SK-N-SH treated with all-trans-retinoic acid at 6 μM for 48 hours (cell line): ENCODE measurements at regions not wholly inside any gene's neighbourhood (a gene's known extent, or its start where the extent isn't known, plus 50 kb on each side); places are given as distances from the start of the nearest gene placed in this dataset.
A peak's percentile ranks its signal among the peaks of the same experiment; 100 is the strongest.

Experiments used
- ATAC-seq: fragments of 200-7000 bp; cut with Tn5 transposase; 3 replicates; pipeline ENCODE4 v1.9.1; 2020; ENCODE audit warnings: mild to moderate bottlenecking, moderate library complexity
- ARNTL ChIP-seq: fragments of 450-650 bp; formaldehyde crosslinking; IDR thresholded peaks from 2 replicates; pipeline ENCODE4 v1.5.0; 2020; ENCODE audit warnings: low read depth, mild to moderate bottlenecking, moderate library complexity, borderline replicate concordance
- BACH2 ChIP-seq: fragments of 250-450 bp; sonication (Bioruptor Pico); IDR thresholded peaks from 2 replicates; pipeline ENCODE4 v1.9.0; 2021; ENCODE audit warnings: mild to moderate bottlenecking, borderline replicate concordance
- CSDC2 ChIP-seq: fragments of 250-450 bp; sonication (Bioruptor Pico); IDR thresholded peaks from 2 replicates; pipeline ENCODE4 v1.5.0; 2020; ENCODE audit warnings: mild to moderate bottlenecking, moderate library complexity
- CSRNP3 ChIP-seq: fragments of 250-450 bp; sonication (Bioruptor Pico); IDR thresholded peaks from 2 replicates; pipeline ENCODE4 v1.5.1; 2021; ENCODE audit warnings: mild to moderate bottlenecking, moderate library complexity
- ESRRG ChIP-seq: fragments of 250-450 bp; sonication (Bioruptor Pico); IDR thresholded peaks from 2 replicates; pipeline ENCODE4 v1.6.1; 2021; ENCODE audit warnings: mild to moderate bottlenecking
- GLIS3 ChIP-seq: fragments of 250-450 bp; sonication (Bioruptor Pico); IDR thresholded peaks from 2 replicates; pipeline ENCODE4 v1.5.0; 2020; ENCODE audit warnings: mild to moderate bottlenecking, moderate library complexity
- ISL1 ChIP-seq: fragments of 250-450 bp; sonication (Bioruptor Pico); IDR thresholded peaks from 2 replicates; pipeline ENCODE4 v2.1.2; 2022; ENCODE audit warnings: mild to moderate bottlenecking, moderate library complexity
- OSR1 ChIP-seq: fragments of 250-450 bp; sonication (Bioruptor Pico); IDR thresholded peaks from 2 replicates; pipeline ENCODE4 v1.8.0; 2022; ENCODE audit warnings: moderate library complexity, mild to moderate bottlenecking, inconsistent platforms
- PATZ1 ChIP-seq: fragments of 250-450 bp; sonication (Bioruptor Pico); IDR thresholded peaks from 2 replicates; pipeline ENCODE4 v1.8.0; 2020; ENCODE audit warnings: mild to moderate bottlenecking, moderate library complexity, borderline replicate concordance
- POU6F1 ChIP-seq: fragments of 250-450 bp; sonication (Bioruptor Pico); IDR thresholded peaks from 2 replicates; pipeline ENCODE4 v1.8.0; 2021; ENCODE audit warnings: low read depth, mild to moderate bottlenecking, moderate library complexity, borderline replicate concordance
- PPARA ChIP-seq: fragments of 250-450 bp; sonication (Bioruptor Pico); IDR thresholded peaks from 2 replicates; pipeline ENCODE4 v1.5.0; 2020; ENCODE audit warnings: mild to moderate bottlenecking, borderline replicate concordance
- RARB ChIP-seq: fragments of 250-450 bp; sonication (Bioruptor Pico); IDR thresholded peaks from 2 replicates; pipeline ENCODE4 v1.8.0; 2021; ENCODE audit warnings: mild to moderate bottlenecking, moderate library complexity
- SNAI2 ChIP-seq: fragments of 250-450 bp; sonication (Bioruptor Pico); IDR thresholded peaks from 2 replicates; pipeline ENCODE4 v1.5.0; 2020; ENCODE audit warnings: mild to moderate bottlenecking, moderate library complexity
- TCF4 ChIP-seq: fragments of 250-450 bp; sonication (Bioruptor Pico); IDR thresholded peaks from 2 replicates; pipeline ENCODE4 v1.8.0; 2021; ENCODE audit warnings: mild to moderate bottlenecking, moderate library complexity, borderline replicate concordance
- TOX ChIP-seq: fragments of 250-450 bp; sonication (Bioruptor Pico); IDR thresholded peaks from 2 replicates; pipeline ENCODE4 v1.8.0; 2021; ENCODE audit warnings: mild to moderate bottlenecking, moderate library complexity, borderline replicate concordance
- TSHZ2 ChIP-seq: fragments of 250-450 bp; sonication (Bioruptor Pico); IDR thresholded peaks from 2 replicates; pipeline ENCODE4 v1.5.0; 2020; ENCODE audit warnings: mild to moderate bottlenecking, moderate library complexity
- ZC3H10 ChIP-seq: fragments of 250-450 bp; sonication (Bioruptor Pico); IDR thresholded peaks from 2 replicates; pipeline ENCODE4 v1.5.1; 2021; ENCODE audit warnings: mild to moderate bottlenecking, moderate library complexity
- ZFP3 ChIP-seq: fragments of 250-450 bp; sonication (Bioruptor Pico); IDR thresholded peaks from 2 replicates; pipeline ENCODE4 v1.5.0; 2020; ENCODE audit warnings: mild to moderate bottlenecking, moderate library complexity
- ZFP30 ChIP-seq: fragments of 450-650 bp; formaldehyde crosslinking; IDR thresholded peaks from 2 replicates; pipeline ENCODE4 v1.5.0; 2022; ENCODE audit warnings: mild to moderate bottlenecking, moderate library complexity
- ZNF565 ChIP-seq: fragments of 450-650 bp; formaldehyde crosslinking; conservative IDR thresholded peaks from 2 replicates; pipeline ENCODE4 v1.5.0; 2020; ENCODE audit warnings: low read depth, mild to moderate bottlenecking, moderate library complexity
- ZNF70 ChIP-seq: fragments of 450-650 bp; formaldehyde crosslinking; IDR thresholded peaks from 2 replicates; pipeline ENCODE4 v1.5.0; 2020; ENCODE audit warnings: mild to moderate bottlenecking, moderate library complexity
- ZNF8 ChIP-seq: fragments of 450-650 bp; formaldehyde crosslinking; IDR thresholded peaks from 2 replicates; pipeline ENCODE4 v1.5.0; 2020; ENCODE audit warnings: mild to moderate bottlenecking, moderate library complexity

- no peak for ATAC-seq
- no peak for TF ChIP-seq ZFP3 (CRISPR knock-in tag)
- TF ChIP-seq ARNTL (CRISPR knock-in tag) = no peak
- no peak for TF ChIP-seq RARB
- no peak for TF ChIP-seq SNAI2 (CRISPR knock-in tag)
- no peak for TF ChIP-seq CSRNP3
- no peak for TF ChIP-seq ZNF8
- no peak for TF ChIP-seq ZNF70 (CRISPR knock-in tag)
- no peak for TF ChIP-seq TOX (CRISPR knock-in tag)
- no peak for TF ChIP-seq BACH2 (CRISPR knock-in tag)
- TF ChIP-seq OSR1 (CRISPR knock-in tag) = no peak
- TF ChIP-seq PATZ1 (CRISPR knock-in tag) = no peak
- TF ChIP-seq PPARA = no peak
- TF ChIP-seq TCF4 (CRISPR knock-in tag) = no peak
- TF ChIP-seq ZFP30 (CRISPR knock-in tag) = no peak
- TF ChIP-seq CSDC2 = no peak
- no peak for TF ChIP-seq POU6F1 (CRISPR knock-in tag)
- no peak for TF ChIP-seq ISL1
- no peak for TF ChIP-seq TSHZ2
- TF ChIP-seq ZNF565 (CRISPR knock-in tag) = no peak
- no peak for TF ChIP-seq ESRRG (CRISPR knock-in tag)
Measured at GRCh38 chr12:90017316-90017715, 308.7 kb upstream of the ATP2B1 start.

GRCh38 chr12:90015228-90015627 is 306.6 kb upstream of the ATP2B1 start:
- ATAC-seq = peak; percentile 38; the same call in 2 of the 3 replicates
- no peak for TF ChIP-seq TCF4 (CRISPR knock-in tag)
- no peak for TF ChIP-seq ISL1
- TF ChIP-seq TOX (CRISPR knock-in tag) = no peak
- TF ChIP-seq PATZ1 (CRISPR knock-in tag) = no peak
- TF ChIP-seq PPARA = no peak
- TF ChIP-seq POU6F1 (CRISPR knock-in tag) = no peak
- no peak for TF ChIP-seq ESRRG (CRISPR knock-in tag)
- TF ChIP-seq ZFP30 (CRISPR knock-in tag) = no peak
- no peak for TF ChIP-seq SNAI2 (CRISPR knock-in tag)
- no peak for TF ChIP-seq ZFP3 (CRISPR knock-in tag)
- TF ChIP-seq GLIS3 (CRISPR knock-in tag) = no peak
- TF ChIP-seq BACH2 (CRISPR knock-in tag) = no peak
- no peak for TF ChIP-seq OSR1 (CRISPR knock-in tag)
- no peak for TF ChIP-seq ZC3H10
- TF ChIP-seq TSHZ2 = no peak
- TF ChIP-seq ZNF8 = no peak
- no peak for TF ChIP-seq ZNF565 (CRISPR knock-in tag)
- TF ChIP-seq CSDC2 = no peak
